GM18526 (cell line): ENCODE measurements at regions not wholly inside any gene's neighbourhood (a gene's known extent, or its start where the extent isn't known, plus 50 kb on each side); places are given as distances from the start of the nearest gene placed in this dataset.

ENCODE experiments used
- POLR2A ChIP-seq: IDR thresholded peaks from 3 replicates; pipeline ENCODE4 v1.6.1; 2011; ENCODE audit not compliant: insufficient read length; ENCODE audit errors: extremely low read depth

GRCh38 chr3:194809382-194809781 lies 123.7 kb downstream of the FAM43A start:
- TF ChIP-seq POLR2A: no peak

DNA sequence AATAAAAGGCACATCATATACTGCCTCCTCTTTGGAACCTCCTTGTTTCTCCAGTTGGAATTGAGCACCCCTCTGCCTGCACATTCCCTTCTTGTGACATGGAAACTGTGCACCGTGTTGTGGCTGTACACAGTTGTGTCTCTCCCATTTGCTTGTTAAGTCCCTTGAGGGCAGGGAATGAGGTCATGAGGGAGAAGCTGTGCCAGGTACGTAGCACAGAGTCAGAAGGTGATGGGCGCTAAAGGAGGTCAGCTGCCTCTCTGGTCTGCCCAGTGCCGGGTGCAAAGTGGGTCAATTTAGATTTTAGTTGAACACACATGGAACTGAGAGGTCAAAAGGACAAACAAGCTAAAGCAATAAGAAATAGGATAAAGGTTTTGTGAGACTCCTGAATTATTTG lies 124.4 kb downstream of the FAM43A start:
- TF ChIP-seq POLR2A: no peak

DNA sequence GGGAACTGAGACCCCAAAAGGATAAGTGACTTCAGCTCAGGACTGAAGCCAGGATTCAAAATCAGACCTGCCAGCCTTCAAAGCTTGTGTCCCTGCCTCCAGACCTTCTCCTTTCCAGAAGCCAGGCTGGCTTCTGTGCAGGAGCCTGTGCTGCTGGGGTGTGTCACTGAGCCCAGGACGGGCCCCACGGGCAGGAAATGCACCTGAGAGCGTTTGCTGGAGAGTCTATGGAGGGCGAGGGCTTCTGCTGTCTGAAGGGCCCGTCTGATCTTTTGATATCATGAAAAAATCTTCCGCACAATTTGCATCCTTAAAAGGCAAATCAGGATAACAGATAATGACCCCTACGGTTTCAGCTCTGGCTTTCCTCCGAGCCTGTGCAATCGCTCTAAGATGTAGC lies 125.4 kb downstream of the FAM43A start:
- no peak for TF ChIP-seq POLR2A

DNA sequence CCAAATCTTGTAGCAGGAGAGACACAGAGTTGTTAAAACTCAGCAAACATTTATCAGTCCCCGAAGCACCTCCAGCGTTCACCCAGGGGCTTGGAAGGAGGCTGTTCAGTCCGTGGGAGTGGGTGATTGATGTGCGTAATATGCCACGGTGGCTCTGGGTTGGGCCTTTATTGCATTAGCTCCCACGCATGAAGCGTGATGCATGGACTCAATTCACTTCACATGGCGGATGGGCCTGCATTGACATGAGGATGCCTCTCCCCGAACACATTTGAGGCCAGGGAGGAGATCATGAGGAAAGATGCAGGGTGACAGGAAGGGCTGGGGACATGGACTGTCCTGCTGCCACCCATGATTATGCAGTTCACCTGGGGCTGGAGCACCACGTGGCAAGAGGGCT lies 126.5 kb downstream of the FAM43A start:
- no peak for TF ChIP-seq POLR2A

DNA sequence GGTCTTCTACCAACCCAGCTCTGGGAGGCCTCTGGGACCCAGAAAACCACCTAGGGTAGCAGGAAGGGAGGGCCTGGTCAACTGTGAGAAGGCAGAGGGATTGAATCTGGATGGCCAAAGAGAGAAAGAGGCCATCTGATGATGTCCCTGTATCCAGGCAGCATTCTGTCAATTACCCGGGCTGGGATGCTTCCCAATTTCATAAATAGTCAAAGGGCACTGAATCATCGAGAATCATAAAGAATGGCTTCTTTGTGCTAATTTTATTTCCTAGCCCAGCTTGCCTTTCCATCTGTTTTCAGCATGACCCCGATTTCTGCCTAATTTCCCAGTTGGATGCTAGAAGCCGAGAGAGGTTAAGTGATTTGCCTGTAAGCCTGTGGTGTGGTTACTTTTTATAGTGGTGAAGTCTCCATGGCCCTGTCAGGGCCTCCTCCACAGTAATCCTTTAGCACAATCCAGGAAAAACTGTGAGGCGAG lies 129.2 kb downstream of the FAM43A start:
- TF ChIP-seq POLR2A: no peak

DNA sequence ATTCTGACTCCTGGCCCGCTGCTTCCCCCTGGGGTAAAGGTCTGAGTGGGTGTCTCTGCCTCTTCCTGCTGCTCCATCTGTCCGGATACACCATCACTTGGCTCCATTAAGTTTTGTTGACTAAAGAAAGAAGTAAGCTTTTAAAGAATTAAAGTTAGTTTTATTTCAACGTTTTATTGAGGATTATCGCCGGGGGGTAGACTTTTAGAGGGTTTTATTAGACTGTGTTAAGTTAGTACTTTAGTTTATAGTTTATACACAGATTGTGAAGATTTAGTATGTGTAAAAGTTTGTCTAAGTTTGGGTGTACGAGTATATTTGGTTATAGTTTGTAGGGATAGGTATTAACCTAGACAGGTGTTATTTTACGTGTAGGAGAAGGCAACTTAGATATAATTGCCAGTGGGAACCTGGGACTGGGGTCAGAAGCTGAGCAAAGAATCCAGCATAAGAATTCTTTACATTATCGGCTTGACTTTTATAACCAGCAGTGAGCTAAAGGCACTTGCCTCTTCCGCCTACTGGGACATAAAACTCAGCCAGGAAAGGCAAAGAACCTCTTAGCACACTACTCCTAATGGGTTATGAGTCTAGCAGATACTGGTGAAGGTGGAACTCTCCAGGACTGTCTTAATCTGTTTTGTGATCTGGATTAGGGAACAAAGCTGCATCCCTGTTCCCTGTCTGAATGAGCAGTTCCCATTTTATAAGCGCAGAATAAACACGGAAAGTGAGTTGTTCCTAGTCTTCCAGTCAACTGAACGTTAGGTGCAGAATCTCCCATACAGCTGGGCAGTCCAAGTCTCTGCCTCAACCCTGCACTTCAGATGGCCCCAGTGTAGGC lies 131.3 kb downstream of the FAM43A start:
- TF ChIP-seq POLR2A: no peak

DNA sequence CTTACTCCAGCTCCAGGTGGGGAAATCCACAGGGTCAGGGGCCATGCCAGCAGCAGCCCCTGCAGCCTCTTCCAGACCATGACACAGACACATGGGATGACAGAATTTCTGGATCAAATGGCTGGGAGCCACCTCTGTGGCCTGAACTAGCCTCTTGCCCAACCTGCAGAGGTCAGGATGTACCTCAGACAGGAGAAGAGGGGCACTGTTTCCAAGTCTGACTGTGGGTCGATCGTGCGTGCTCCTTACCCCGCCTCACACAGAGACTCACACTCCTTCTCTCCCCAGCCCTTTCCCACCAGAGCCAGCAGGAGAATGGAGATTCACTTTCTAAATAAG lies 131.9 kb downstream of the FAM43A start:
- no peak for TF ChIP-seq POLR2A

GRCh38 chr3:194817936-194818335 lies 132.3 kb downstream of the FAM43A start:
- TF ChIP-seq POLR2A: no peak

DNA sequence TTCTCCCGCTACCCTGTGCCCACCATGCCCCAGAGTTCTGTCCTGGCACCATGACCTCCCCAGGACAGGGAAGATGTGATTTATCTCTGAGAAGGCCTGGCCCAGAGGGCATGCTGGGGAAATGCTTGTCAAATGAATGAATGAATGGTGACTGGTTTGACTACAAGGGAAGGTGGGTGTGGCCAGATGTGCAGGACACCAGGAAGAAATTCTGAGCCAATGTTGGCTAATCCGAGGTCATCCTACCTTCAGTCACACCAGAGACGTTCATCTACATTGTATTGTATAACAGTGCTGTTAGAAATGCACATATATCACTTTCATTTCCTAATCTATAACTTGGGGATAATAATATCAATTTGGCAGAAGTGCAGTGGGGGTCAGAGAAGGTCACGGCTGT lies 138.4 kb downstream of the FAM43A start:
- no peak for TF ChIP-seq POLR2A

- no peak for TF ChIP-seq POLR2A
These were observed 139.0 kb downstream of the FAM43A start for GRCh38 chr3:194824701-194825111.

- no peak for TF ChIP-seq POLR2A
These were observed 140.9 kb downstream of the FAM43A start for GRCh38 chr3:194826594-194826993.

DNA sequence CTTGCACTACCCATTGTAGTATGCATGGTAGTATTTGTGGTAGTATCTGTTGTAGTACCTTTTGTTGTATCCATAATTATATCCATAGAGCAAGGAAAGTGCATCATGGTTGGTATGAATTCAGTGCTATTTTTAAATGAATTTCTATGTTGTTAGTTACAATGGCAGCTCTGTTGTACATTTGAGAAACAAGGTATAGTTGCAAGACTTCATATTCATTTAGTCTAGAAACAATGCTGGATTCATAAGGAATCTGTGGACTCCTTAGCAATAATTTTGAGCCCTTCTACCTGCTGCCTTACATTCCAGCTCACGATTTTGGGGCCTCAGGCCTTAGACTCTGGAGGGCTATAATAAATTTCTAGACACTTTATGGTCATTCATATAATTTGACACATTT lies 141.8 kb downstream of the FAM43A start:
- TF ChIP-seq POLR2A: no peak

DNA sequence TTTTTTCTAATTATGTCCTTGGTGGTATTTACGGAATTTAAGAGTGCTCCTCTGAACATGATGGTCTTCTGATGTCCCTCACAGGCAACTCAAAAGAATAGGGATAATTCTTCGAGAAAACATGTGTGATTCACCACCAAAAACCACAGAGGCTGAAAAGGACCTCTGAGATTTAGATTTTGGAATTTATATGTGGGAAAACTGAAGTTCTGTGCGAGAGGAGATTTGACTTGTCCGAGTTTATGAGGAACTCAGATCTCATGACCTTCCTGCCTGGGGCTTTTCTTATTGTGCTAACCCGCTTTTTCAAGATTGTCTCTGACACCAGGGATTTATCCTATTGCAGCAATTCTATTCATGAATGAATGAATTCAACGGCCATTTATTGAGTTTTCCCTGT lies 142.4 kb downstream of the FAM43A start:
- no peak for TF ChIP-seq POLR2A

DNA sequence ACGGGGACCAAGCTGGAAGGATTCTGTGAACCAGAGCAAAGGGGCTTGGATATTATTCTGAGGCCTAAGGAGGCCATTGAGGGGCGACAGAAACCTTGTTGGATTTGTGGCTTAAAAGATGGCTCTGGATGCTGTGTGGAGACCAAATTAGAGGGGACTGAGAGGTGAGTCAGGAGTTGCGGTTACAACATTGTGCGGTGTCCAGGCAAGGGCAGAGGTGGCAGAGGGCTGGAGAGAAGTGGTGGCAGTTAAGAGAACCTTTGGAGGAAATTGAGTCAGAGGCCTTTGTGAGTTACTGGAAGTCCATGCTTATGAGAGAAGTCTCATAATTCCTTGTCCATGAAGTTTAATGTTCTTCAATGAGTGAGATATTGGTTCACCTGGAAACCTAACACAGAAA lies 143.2 kb downstream of the FAM43A start:
- TF ChIP-seq POLR2A: no peak

DNA sequence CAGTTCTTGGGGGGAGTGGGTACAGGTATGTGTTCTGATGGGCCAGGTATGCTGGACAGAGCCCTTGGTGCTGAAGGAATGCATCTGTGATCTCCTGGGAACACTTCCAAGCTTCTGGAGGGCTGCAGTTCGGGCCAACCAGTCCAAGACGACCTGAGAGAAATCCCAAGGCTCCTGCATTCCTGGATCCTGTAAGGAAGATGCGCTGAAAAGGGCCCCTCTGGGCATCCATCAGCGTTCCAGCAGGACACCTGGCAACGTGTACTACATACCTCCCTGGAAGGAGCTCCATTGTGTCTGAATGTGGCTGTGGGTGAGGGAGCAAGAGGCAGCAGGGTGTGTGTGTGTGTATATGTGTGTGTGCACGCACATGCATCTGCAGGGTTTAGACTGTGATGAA lies 144.7 kb downstream of the FAM43A start:
- no peak for TF ChIP-seq POLR2A

DNA sequence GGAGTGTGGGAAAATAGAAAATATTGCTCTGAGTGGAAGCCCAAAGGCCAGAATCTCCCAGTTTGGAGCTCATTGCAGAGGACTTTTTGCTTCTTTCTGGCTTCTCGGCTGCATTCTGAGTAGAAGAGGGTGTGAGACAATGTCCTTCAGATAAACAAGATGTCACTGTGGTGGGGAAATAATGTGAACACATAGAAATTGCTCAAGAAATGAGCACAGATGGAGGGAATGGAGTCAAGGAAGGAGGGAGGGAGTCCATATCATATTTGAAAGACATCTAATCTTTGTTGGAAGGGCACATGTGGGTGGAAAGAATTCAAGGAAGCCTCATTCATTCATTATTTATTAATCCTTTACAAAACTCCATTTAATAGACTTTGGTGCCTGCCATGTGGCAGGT lies 145.3 kb downstream of the FAM43A start:
- TF ChIP-seq POLR2A: no peak
